ENCODE measurements at regions not wholly inside any gene's neighbourhood (a gene's known extent, or its start where the extent isn't known, plus 50 kb on each side); places are given as distances from the start of the nearest gene placed in this dataset.
"Not testable (repeated sequence)": the region's sequence is repeated elsewhere in the genome, so short reads cannot be mapped to it uniquely, and the experiment has no call there.

- DNase-seq = no peak
These were observed 520.3 kb downstream of the EDEM1 start for GRCh38 chr3:5707794-5708193.

GRCh38 chr3:5709714-5710113, 522.2 kb downstream of the EDEM1 start:
- no peak for DNase-seq

- DNase-seq = no peak
These were observed 523.2 kb downstream of the EDEM1 start for GRCh38 chr3:5710718-5711117.

- no peak for DNase-seq
These were observed 529.7 kb downstream of the EDEM1 start for GRCh38 chr3:5717254-5717653.

- DNase-seq = not testable (repeated sequence)
These were observed 532.2 kb downstream of the EDEM1 start for GRCh38 chr3:5719668-5720067.

GRCh38 chr3:5725801-5726200, 538.3 kb downstream of the EDEM1 start:
- no peak for DNase-seq

GRCh38 chr3:5726621-5727020, 539.1 kb downstream of the EDEM1 start:
- DNase-seq = no peak

- no peak for DNase-seq
These were observed 540.4 kb downstream of the EDEM1 start for GRCh38 chr3:5727743-5728484.

- no peak for DNase-seq
These were observed 542.3 kb downstream of the EDEM1 start for GRCh38 chr3:5729852-5730251.

GRCh38 chr3:5731100-5731499, 543.6 kb downstream of the EDEM1 start:
- DNase-seq = no peak

- no peak for DNase-seq
These were observed 544.6 kb downstream of the EDEM1 start for GRCh38 chr3:5732081-5732480.

- no peak for DNase-seq
These were observed 546.5 kb downstream of the EDEM1 start for GRCh38 chr3:5733995-5734394.

GRCh38 chr3:5735896-5736295, 548.4 kb downstream of the EDEM1 start:
- DNase-seq = no peak

- DNase-seq = no peak
These were observed 551.9 kb downstream of the EDEM1 start for GRCh38 chr3:5739299-5739935.

GRCh38 chr3:5739949-5740348, 552.4 kb downstream of the EDEM1 start:
- DNase-seq = no peak

GRCh38 chr3:5741017-5741416, 553.5 kb downstream of the EDEM1 start:
- no peak for DNase-seq

- no peak for DNase-seq
These were observed 562.6 kb downstream of the EDEM1 start for GRCh38 chr3:5750091-5750490.

GRCh38 chr3:5750874-5751640, 563.5 kb downstream of the EDEM1 start:
- DNase-seq = no peak

- no peak for DNase-seq
These were observed 567.1 kb downstream of the EDEM1 start for GRCh38 chr3:5754602-5755001.

GRCh38 chr3:5756443-5756842, 568.9 kb downstream of the EDEM1 start:
- DNase-seq = no peak

- DNase-seq = no peak
These were observed 569.8 kb downstream of the EDEM1 start for GRCh38 chr3:5757213-5757804.

GRCh38 chr3:5758699-5759098, 571.2 kb downstream of the EDEM1 start:
- no peak for DNase-seq

- DNase-seq = no peak
These were observed 575.0 kb downstream of the EDEM1 start for GRCh38 chr3:5762506-5762905.

- DNase-seq = no peak
These were observed 579.3 kb downstream of the EDEM1 start for GRCh38 chr3:5766848-5767247.
